ENCODE measurements at regions not wholly inside any gene's neighbourhood (a gene's known extent, or its start where the extent isn't known, plus 50 kb on each side); places are given as distances from the start of the nearest gene placed in this dataset.

DNA sequence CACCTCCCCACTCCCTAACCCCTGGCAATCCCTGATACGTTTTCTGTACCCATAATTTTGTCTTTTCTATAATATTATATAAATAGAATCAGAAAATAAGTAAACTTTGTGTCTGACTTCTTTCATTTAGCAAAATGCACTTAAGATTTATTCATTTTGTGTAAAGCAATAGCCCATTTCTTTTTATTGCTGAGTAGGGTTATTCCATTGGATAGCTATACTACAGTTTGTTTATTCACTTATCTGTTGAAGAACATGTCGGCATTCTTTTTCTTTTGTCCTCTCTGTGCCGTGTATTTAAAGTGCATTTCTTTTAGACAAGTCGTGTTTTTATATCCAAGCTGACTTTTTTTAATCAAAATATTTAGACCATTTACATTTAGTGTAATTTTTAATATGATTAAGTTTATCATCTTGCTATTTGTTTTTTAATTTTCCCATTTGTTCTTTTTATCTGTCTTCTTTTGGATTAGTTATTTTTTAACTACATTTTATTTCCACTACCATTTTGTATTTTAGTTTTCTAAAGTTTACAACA lies 176.4 kb upstream of the TSHZ3 start:
- TF ChIP-seq, protein P1, sequence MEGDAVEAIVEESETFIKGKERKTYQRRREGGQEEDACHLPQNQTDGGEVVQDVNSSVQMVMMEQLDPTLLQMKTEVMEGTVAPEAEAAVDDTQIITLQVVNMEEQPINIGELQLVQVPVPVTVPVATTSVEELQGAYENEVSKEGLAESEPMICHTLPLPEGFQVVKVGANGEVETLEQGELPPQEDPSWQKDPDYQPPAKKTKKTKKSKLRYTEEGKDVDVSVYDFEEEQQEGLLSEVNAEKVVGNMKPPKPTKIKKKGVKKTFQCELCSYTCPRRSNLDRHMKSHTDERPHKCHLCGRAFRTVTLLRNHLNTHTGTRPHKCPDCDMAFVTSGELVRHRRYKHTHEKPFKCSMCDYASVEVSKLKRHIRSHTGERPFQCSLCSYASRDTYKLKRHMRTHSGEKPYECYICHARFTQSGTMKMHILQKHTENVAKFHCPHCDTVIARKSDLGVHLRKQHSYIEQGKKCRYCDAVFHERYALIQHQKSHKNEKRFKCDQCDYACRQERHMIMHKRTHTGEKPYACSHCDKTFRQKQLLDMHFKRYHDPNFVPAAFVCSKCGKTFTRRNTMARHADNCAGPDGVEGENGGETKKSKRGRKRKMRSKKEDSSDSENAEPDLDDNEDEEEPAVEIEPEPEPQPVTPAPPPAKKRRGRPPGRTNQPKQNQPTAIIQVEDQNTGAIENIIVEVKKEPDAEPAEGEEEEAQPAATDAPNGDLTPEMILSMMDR (IDR thresholded peaks at IDR 0.05; ENCODE audit: low read depth, low read length, missing input control), result no peak
- TF ChIP-seq HNF4A (conservative IDR thresholded peaks at IDR 0.05), result no peak
- TF ChIP-seq, protein P2, sequence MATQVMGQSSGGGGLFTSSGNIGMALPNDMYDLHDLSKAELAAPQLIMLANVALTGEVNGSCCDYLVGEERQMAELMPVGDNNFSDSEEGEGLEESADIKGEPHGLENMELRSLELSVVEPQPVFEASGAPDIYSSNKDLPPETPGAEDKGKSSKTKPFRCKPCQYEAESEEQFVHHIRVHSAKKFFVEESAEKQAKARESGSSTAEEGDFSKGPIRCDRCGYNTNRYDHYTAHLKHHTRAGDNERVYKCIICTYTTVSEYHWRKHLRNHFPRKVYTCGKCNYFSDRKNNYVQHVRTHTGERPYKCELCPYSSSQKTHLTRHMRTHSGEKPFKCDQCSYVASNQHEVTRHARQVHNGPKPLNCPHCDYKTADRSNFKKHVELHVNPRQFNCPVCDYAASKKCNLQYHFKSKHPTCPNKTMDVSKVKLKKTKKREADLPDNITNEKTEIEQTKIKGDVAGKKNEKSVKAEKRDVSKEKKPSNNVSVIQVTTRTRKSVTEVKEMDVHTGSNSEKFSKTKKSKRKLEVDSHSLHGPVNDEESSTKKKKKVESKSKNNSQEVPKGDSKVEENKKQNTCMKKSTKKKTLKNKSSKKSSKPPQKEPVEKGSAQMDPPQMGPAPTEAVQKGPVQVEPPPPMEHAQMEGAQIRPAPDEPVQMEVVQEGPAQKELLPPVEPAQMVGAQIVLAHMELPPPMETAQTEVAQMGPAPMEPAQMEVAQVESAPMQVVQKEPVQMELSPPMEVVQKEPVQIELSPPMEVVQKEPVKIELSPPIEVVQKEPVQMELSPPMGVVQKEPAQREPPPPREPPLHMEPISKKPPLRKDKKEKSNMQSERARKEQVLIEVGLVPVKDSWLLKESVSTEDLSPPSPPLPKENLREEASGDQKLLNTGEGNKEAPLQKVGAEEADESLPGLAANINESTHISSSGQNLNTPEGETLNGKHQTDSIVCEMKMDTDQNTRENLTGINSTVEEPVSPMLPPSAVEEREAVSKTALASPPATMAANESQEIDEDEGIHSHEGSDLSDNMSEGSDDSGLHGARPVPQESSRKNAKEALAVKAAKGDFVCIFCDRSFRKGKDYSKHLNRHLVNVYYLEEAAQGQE (IDR thresholded peaks at IDR 0.05), result no peak
- no peak for TF ChIP-seq TAF1 (conservative IDR thresholded peaks at IDR 0.05)
- TF ChIP-seq GABPA (IDR thresholded peaks at IDR 0.05 in 1 of 2, conservative IDR thresholded peaks at IDR 0.05 in 1 of 2), result no peak
- TF ChIP-seq SP1 (IDR thresholded peaks at IDR 0.05), result no peak
- no peak for TF ChIP-seq EGR1 (IDR thresholded peaks at IDR 0.05; ENCODE audit: low read depth in 2 of 2)
- no peak for TF ChIP-seq YY1 (IDR thresholded peaks at IDR 0.05)
